Activated CD4-positive, alpha-beta T cell treated with anti-CD3 and anti-CD28 coated beads, Interleukin-2, amount 10 ng/mL, durations not matched to agents 7 days and 5 days (primary cell): ENCODE measurements at regions not wholly inside any gene's neighbourhood (a gene's known extent, or its start where the extent isn't known, plus 50 kb on each side); places are given as distances from the start of the nearest gene placed in this dataset.
"Not testable (repeated sequence)": the region's sequence is repeated elsewhere in the genome, so short reads cannot be mapped to it uniquely, and the experiment has no call there.

Experiments
- CTCF ChIA-PET: fragments of 350-600 bp; sonication (Branson Sonifier 250); formaldehyde crosslinking; loops from one replicate; lab custom pipeline; 2021; ENCODE audit warnings: antibody characterized with exemption; lab: Charles Lee
- POLR2A ChIA-PET: fragments of 350-600 bp; sonication (Branson Sonifier 250); formaldehyde crosslinking; loops from one replicate; lab custom pipeline; 2021; ENCODE audit warnings: antibody characterized with exemption; lab: Charles Lee
- DNase-seq: peaks from one replicate; pipeline ENCODE4 v3.0.0-alpha.2; 2020
- H3K27ac Mint-ChIP-seq: one replicate; pipeline ENCODE4 v1.8.0; 2021; ENCODE audit warnings: mild to moderate bottlenecking, moderate library complexity, mixed read lengths
- H3K27me3 Mint-ChIP-seq: one replicate; pipeline ENCODE4 v1.8.0; 2021; ENCODE audit warnings: mixed read lengths
- H3K36me3 Mint-ChIP-seq: one replicate; pipeline ENCODE4 v1.8.0; 2021; ENCODE audit warnings: low read depth, mixed read lengths
- H3K4me1 Mint-ChIP-seq: one replicate; pipeline ENCODE4 v1.8.0; 2021; ENCODE audit warnings: mixed read lengths
- H3K4me3 Mint-ChIP-seq: one replicate; pipeline ENCODE4 v1.8.0; 2021; ENCODE audit warnings: mild to moderate bottlenecking, moderate library complexity, mixed read lengths
- H3K9me3 Mint-ChIP-seq: one replicate; pipeline ENCODE4 v1.8.0; 2021; ENCODE audit warnings: mixed read lengths

DNA sequence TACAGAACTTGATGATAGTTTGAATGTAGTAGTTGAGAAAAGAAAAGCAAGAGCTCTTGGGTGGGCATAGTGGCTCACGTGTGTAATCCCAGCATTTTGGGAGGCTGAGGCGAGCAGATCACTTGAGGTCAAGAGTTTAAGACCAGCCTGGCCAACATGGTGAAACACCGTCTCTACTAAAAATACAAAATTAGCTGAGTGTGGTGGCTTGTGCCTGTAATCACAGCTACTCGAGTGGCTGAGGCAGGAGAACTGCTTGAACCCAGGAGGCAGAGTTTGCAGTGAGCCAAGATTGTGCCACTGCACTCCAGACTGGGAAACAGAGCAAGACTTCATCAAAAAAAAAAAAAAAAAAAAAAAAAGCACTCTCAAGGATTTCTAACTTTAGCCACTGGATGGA, 900.2 kb upstream of the WWC1 start:
- H3K27me3 Mint-ChIP-seq, H3K4me3 Mint-ChIP-seq, H3K4me1 Mint-ChIP-seq, H3K27ac Mint-ChIP-seq, CTCF ChIA-PET, POLR2A ChIA-PET, H3K36me3 Mint-ChIP-seq, H3K9me3 Mint-ChIP-seq, DNase-seq: not testable (repeated sequence)

DNA sequence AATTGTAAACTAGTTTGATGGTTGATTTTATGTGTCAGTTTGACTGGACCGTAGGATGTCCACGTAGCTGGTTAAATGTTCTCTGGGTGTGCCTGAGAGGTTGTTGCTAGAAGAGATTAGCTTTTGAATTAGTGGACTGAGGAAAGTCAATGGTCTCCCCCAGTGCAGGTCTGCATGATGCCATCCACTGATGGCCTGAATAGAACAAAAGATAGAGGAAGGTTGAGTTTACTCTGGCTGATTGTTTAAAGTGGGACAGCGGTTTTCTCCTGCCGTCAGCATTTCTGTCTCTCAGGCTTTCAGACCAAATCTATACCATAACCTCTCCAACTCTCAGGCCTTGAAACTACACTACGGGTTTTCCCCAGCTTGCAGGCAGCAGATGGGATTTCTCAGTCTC, 899.2 kb upstream of the WWC1 start:
- no peak for DNase-seq
- Mint-ChIP-seq H3K4me1 (no peaks in the 10 kb centered on the region), H3K9me3 (no peaks in the 10 kb centered on the region), H3K4me3 (no peak overlapping the region), H3K36me3 (no peaks in the 10 kb centered on the region), H3K27me3 (no peaks in the 10 kb centered on the region), H3K27ac (no peak overlapping the region)
- POLR2A ChIA-PET: no interaction called here
- CTCF ChIA-PET: no interaction called here

DNA sequence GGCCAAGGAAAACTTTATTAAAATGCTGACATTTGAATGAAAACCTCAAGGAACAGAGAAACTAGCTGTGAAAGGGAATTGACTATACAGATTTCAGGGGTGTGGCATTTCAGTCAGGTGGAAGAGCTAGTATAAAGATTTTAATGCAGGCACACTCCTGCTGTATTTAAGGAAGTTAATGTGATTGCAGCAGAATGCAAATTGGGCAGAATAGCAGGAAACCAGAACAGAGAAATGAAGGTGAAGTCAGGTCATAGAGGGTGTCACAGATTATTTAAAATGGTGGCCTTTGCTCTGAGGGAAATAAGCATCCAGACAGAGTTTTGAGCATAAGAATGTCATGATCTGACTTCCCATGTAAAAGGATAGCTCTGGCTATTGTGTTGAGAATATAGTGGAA, 898.1 kb upstream of the WWC1 start:
- H3K4me3 Mint-ChIP-seq: no peak overlapping the region
- H3K27ac Mint-ChIP-seq: no peak overlapping the region
- DNase-seq: no peak
- H3K9me3 Mint-ChIP-seq: no peaks in the 10 kb centered on the region
- ChIA-PET POLR2A (no interaction called here), CTCF (no interaction called here)
- no peaks in the 10 kb centered on the region for H3K36me3 Mint-ChIP-seq
- no peaks in the 10 kb centered on the region for H3K27me3 Mint-ChIP-seq
- no peaks in the 10 kb centered on the region for H3K4me1 Mint-ChIP-seq

- CTCF ChIA-PET: no interaction called here
- no peaks in the 10 kb centered on the region for H3K9me3 Mint-ChIP-seq
- POLR2A ChIA-PET: no interaction called here
- no peak overlapping the region for H3K4me3 Mint-ChIP-seq
- no peaks in the 10 kb centered on the region for H3K36me3 Mint-ChIP-seq
- no peaks in the 10 kb centered on the region for H3K27me3 Mint-ChIP-seq
- H3K4me1 Mint-ChIP-seq: no peaks in the 10 kb centered on the region
- DNase-seq: no peak
- no peak overlapping the region for H3K27ac Mint-ChIP-seq
Observed at GRCh38 chr5:167402671-167403070, 888.8 kb upstream of the WWC1 start.

DNA sequence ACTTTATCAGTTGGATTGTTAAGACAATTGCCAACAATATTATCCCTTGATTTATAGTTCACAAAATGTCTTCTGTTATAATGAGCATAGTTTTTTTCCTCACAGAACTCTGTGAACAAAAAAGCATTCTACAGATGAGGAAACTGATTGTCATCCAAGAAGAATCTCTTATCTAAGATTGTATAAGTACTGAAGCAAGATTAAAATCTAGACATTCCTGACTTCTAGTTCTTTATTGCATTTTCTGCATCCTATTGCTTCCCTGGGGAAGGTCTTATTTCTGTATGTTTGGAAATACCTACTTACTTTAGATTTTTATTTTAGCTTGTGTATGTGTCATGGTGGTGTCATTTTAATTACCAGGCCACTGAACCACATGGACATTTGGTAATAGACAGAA, 884.9 kb upstream of the WWC1 start:
- Mint-ChIP-seq H3K36me3 (no peaks in the 10 kb centered on the region), H3K27me3 (no peaks in the 10 kb centered on the region), H3K27ac (no peak overlapping the region), H3K9me3 (no peaks in the 10 kb centered on the region), H3K4me1 (no peaks in the 10 kb centered on the region), H3K4me3 (no peak overlapping the region)
- ChIA-PET CTCF (no interaction called here), POLR2A (no interaction called here)
- no peak for DNase-seq

- Mint-ChIP-seq H3K9me3 (no peaks in the 10 kb centered on the region), H3K36me3 (no peaks in the 10 kb centered on the region), H3K4me1 (no peaks in the 10 kb centered on the region), H3K27ac (no peak overlapping the region), H3K27me3 (no peaks in the 10 kb centered on the region), H3K4me3 (no peak overlapping the region)
- POLR2A ChIA-PET: no interaction called here
- no peak for DNase-seq
- CTCF ChIA-PET: no interaction called here
Observed at GRCh38 chr5:167412556-167412955, 878.9 kb upstream of the WWC1 start.

- POLR2A ChIA-PET: no interaction called here
- Mint-ChIP-seq H3K27ac (no peak overlapping the region), H3K9me3 (no peaks in the 10 kb centered on the region), H3K4me1 (no peaks in the 10 kb centered on the region), H3K36me3 (no peaks in the 10 kb centered on the region), H3K27me3 (no peaks in the 10 kb centered on the region), H3K4me3 (no peak overlapping the region)
- CTCF ChIA-PET: no interaction called here
- no peak for DNase-seq
Observed at GRCh38 chr5:167413506-167413905, 877.9 kb upstream of the WWC1 start.

- Mint-ChIP-seq H3K9me3 (no peaks in the 10 kb centered on the region), H3K4me3 (no peak overlapping the region), H3K36me3 (no peaks in the 10 kb centered on the region), H3K4me1 (no peaks in the 10 kb centered on the region), H3K27ac (no peak overlapping the region), H3K27me3 (no peaks in the 10 kb centered on the region)
- ChIA-PET POLR2A (no interaction called here), CTCF (no interaction called here)
- no peak for DNase-seq
Observed at GRCh38 chr5:167414611-167415010, 876.8 kb upstream of the WWC1 start.

DNA sequence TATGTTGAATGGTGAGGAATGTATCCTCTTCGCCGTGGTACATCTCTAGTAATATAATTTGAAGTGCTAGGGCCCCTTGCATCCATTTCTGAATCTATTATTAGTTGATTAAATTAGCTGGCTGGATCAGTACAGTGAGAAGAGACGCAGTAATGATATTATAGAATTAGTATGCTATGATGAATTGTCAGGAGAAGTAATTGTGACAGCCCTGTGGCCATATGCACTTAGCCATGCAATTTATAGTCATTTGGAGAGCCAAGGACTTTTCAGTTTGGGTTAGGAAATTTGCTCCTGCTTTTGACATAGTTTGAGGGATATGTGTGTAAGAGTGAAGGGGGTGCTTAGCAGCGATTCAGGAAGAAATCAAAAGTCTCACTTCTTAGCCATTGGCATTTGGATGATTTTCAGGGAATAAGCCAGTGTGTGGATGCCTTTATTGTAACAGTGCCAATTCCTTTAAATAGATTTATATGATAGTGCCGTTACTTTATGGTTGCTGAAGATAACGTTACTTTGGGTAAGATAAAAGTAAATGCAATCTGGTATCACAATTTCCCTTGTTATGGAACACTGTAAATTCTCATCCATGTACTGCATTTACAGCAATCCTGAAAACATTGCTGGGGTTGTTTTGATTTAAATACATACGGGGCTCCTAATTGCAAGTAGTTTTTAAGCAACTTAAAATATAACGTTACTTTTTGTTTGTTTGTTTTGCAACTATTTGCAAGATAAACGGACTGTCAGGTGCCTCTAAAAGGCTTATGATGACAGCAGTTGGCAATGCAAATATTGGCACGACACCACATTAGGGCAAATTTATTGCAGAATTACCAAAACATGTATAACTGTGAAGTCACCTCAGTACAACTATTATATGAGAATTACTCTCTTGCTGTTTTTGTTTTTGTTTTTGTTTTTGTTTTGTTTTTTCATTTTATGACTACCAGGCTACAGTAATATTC, 875.4 kb upstream of the WWC1 start:
- ChIA-PET POLR2A (no interaction called here), CTCF (no interaction called here)
- Mint-ChIP-seq H3K27me3 (no peaks in the 10 kb centered on the region), H3K9me3 (peaks cover 2% of the 10 kb centered on the region), H3K27ac (no peak overlapping the region), H3K4me3 (no peak overlapping the region), H3K36me3 (no peaks in the 10 kb centered on the region), H3K4me1 (no peaks in the 10 kb centered on the region)
- DNase-seq: no peak

DNA sequence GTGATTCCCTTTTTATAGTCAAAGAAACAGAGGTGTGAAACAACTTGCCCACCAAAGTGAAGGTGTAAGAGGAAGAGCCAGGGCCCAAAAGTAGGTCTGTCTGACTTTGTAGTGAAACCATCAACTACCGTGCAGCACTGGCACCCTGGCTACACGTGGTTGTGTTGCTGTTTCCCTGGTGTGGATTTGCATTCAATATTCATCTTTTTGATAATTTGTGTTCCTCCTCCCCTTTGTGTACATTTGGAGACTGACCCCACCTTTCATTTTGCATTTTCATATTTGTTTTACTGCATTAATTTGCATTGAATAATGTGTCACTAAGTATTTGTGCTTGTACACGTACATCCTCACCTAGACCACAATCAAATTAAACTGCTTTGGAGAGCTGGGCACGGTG, 873.8 kb upstream of the WWC1 start:
- Mint-ChIP-seq H3K9me3 (peaks cover 2% of the 10 kb centered on the region), H3K4me1 (no peaks in the 10 kb centered on the region), H3K27ac (no peak overlapping the region), H3K4me3 (no peak overlapping the region), H3K27me3 (no peaks in the 10 kb centered on the region), H3K36me3 (no peaks in the 10 kb centered on the region)
- POLR2A ChIA-PET: no interaction called here
- CTCF ChIA-PET: no interaction called here
- DNase-seq: no peak

- Mint-ChIP-seq H3K36me3 (no peaks in the 10 kb centered on the region), H3K27me3 (no peaks in the 10 kb centered on the region), H3K9me3 (peaks cover 2% of the 10 kb centered on the region), H3K4me1 (no peaks in the 10 kb centered on the region), H3K27ac (no peak overlapping the region), H3K4me3 (no peak overlapping the region)
- ChIA-PET CTCF (no interaction called here), POLR2A (no interaction called here)
- no peak for DNase-seq
Observed at GRCh38 chr5:167425161-167425560, 866.3 kb upstream of the WWC1 start.

DNA sequence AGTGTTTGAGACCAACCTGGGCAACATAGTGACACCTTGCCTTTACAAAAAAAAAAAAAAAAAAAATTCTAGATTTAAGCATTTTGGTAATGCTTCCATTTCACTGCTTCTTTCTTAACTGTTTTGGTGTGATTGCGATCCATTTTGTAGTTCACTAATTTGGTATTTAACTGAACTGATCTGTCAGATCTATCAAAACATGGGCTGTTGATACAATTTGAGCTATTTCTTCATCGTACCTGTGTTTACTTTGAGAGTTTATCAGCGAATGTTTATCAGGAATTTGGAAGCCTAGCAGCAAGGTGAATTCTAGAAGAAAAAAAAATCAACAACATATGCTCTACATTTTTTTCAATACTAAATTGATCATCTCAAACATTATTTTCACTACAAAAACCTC, 864.9 kb upstream of the WWC1 start:
- no peak for DNase-seq

DNA sequence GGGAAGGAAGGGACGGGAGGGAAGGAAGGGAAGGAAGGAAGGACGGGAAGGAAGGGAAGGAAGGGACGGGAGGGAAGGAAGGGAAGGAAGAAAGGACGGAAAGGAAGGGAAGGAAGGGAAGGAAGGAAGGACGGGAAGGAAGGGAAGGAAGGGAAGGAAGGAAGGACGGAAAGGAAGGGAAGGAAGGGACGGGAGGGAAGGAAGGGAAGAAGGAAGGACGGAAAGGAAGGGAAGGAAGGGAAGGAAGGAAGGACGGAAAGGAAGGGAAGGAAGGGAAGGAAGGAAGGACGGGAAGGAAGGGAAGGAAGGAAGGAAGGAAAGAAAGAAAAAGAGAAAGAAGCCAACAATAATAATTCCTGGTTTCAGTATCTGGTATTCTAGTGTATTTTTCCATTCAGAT, 863.8 kb upstream of the WWC1 start:
- H3K27me3 Mint-ChIP-seq, H3K27ac Mint-ChIP-seq, POLR2A ChIA-PET, H3K4me1 Mint-ChIP-seq, H3K9me3 Mint-ChIP-seq, H3K4me3 Mint-ChIP-seq, CTCF ChIA-PET, DNase-seq, H3K36me3 Mint-ChIP-seq: not testable (repeated sequence)

More for the DNA sequence above, 864.9 kb upstream of the WWC1 start:
- no peaks in the 10 kb centered on the region for H3K9me3 Mint-ChIP-seq
- no peaks in the 10 kb centered on the region for H3K27me3 Mint-ChIP-seq
- no peaks in the 10 kb centered on the region for H3K36me3 Mint-ChIP-seq
- no peak overlapping the region for H3K27ac Mint-ChIP-seq
- ChIA-PET POLR2A (no interaction called here), CTCF (no interaction called here)
- no peaks in the 10 kb centered on the region for H3K4me1 Mint-ChIP-seq
- no peak overlapping the region for H3K4me3 Mint-ChIP-seq

DNA sequence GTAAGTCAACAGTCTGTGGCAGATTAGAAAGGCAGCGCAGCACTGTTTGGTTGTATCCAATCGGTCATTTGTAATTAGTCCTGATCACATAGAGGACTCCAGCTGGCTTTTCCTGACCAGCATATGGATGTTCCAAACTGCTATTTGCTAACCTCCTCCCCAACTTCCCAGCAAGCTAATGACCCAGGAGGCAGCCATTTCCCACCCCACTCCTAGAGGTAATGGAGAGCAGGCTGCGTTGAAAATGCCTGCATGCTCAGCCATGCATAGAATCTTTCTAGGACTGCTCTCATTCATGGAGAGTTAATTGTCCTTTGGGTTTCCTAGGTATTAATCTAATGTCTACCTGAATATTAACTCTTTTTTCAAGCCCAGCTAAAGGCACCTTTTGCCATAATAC, 850.6 kb upstream of the WWC1 start:
- H3K36me3 Mint-ChIP-seq: no peaks in the 10 kb centered on the region
- POLR2A ChIA-PET: no interaction called here
- no peak for DNase-seq

More for the DNA sequence above, 850.6 kb upstream of the WWC1 start:
- Mint-ChIP-seq H3K4me1 (no peaks in the 10 kb centered on the region), H3K27me3 (no peaks in the 10 kb centered on the region), H3K27ac (no peak overlapping the region), H3K4me3 (no peak overlapping the region), H3K9me3 (peaks cover 5% of the 10 kb centered on the region)
- CTCF ChIA-PET: no interaction called here
